HG02852 (cell line): ENCODE measurements at regions not wholly inside any gene's neighbourhood (a gene's known extent, or its start where the extent isn't known, plus 50 kb on each side); places are given as distances from the start of the nearest gene placed in this dataset.
"Not testable (repeated sequence)": the region's sequence is repeated elsewhere in the genome, so short reads cannot be mapped to it uniquely, and the experiment has no call there.

Experiments
- ATAC-seq: cut with Tn5 transposase; IDR thresholded peaks from one replicate; pipeline ENCODE4 v1.9.1; 2021; ENCODE audit warnings: mild to moderate bottlenecking, moderate library complexity; ENCODE audit not compliant: unreplicated experiment

- no peak for ATAC-seq
Measured at GRCh38 chr7:108627476-108628051, 57.9 kb downstream of the DNAJB9 start.

DNA sequence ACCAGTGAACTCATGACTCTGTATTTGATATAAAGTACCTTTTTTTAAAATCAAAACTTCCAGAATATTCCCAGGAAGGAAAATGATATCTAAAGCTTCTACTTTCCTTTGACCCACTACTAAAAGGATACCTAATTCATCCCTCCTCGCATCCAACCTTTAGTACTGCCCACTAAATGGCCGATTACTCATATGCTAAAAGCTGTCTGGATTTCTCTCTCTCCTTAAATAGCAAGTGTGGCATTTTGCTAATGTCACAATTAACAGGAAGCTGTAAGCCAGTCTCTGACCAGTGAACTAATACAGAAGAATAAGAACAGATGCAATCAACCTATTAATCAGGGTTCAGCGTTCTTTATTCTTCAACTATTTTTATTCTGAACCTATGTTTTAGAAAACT is 59.0 kb downstream of the DNAJB9 start:
- no peak for ATAC-seq

DNA sequence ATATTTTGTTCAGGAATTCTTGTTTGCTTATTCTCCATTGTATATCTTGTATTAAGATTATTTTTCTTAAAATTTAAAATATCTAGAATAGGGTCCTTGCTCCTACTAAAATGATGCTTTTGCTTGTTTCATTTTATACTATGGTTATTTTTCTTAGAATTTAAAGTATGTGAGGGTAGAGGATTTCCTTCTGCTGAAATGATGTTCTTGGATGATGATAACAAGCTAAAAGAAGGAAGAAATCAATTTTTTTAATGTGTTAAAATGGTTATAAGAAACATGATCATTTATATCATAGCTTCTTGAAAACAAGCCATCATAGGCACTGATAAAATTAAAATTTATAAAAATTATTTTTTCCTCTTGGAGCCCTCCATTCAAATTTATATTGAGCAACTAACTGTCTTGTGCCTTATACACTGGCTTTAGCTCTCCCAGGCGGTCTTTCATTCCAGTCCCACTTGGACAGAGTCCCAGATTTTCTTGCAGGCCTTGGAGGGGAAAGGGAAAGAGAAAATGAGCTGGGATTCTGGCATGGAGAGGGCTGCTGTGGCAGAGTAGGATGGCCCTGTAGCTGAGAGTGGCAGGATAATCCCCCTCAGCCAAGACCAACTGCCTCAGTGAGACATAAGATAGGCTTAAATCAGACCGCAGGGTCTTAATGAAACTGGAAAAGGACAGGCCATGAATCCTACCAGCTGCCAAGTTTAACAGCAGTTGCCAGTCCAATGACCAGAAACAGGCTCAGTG is 60.2 kb downstream of the DNAJB9 start:
- no peak for ATAC-seq

DNA sequence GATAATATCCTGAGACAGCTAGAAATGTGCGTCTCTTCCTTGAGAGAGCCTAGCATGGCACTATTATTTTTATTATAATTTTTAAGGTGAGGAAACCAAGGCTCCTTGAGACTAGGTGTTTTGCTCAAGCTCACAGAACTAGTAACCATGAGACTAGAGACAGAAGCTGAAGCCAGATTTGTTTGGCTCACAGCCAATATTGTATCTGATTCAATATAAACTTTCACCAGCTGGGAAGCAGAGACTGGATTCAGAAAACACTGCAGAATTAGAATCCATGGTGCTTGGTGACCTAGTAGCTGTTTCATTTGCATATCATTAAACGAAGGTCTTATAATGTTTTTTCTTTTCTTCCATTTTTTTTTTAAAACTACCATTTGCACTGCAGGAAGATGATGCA is 64.4 kb downstream of the DNAJB9 start:
- no peak for ATAC-seq

DNA sequence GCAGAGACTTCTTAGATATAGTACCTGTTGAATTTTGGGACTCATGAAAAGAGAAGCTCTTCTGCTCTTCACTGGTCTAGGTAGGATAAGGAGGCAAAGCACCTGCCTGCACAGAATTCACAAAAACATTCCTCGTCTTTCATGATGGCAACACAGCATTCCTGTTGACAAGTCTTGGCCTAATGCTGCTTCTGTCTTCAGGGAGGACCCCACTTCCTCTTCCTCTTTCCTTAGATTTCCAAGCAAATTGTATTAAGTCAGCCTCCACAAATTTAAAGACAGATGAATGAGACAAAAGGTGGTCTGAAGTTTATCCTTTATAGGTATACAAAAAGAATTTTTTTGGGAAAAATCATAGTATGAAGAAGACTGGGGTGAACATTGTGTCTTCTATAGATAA is 64.9 kb downstream of the DNAJB9 start:
- no peak for ATAC-seq

DNA sequence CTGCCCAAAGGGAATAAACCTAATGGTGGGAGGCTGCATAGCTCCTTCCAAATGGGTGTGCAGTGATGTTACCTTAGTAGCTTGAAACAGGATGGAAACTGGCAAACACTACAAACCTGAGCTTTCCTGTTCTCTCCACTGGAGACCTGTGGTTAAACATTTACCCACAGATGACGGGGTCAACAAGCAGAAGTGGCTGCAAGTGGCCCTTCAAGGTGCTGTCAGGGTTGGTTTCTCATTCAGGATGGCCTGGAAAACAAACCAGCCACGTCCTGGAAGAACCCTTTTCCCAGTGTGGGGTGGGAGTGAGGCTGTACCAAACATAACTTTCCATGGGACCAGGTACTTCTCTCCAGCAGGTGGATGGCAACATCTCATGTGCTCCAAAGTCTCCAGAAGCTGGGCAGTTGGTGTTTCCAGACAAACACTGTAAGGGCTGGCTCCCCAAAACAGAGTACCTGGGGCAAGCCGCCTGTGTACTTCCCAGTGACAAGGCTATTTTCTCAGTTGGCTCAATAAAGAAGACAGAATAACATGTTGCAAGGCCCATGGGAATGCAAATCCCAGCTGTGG is 67.5 kb downstream of the DNAJB9 start:
- no peak for ATAC-seq

- no peak for ATAC-seq
Measured at GRCh38 chr7:108642126-108642525, 72.5 kb downstream of the DNAJB9 start.

- no peak for ATAC-seq
Measured at GRCh38 chr7:108643136-108643535, 73.5 kb downstream of the DNAJB9 start.

GRCh38 chr7:108648989-108649388 is 79.3 kb downstream of the DNAJB9 start:
- no peak for ATAC-seq

GRCh38 chr7:108650467-108650866 is 80.8 kb downstream of the DNAJB9 start:
- no peak for ATAC-seq

DNA sequence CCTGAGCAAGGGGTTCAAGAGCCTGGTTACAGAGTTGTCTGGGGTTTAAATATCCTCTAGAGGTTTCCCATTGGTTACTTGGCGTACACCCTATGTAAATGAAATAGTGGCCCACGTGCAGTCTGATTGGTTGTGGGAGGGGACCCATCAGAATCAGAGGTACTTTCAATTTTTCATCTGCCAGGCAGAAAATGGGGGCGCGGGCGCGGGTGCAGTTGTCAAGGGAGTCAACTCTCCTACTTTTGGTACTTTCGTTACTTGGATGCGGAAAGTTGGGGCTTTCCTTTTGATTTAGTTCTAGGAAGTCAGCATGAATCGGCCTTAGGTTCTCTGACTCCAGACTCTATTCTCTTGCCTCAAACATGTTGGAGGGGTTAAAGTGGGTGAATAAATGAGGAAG is 83.2 kb downstream of the DNAJB9 start:
- ATAC-seq: no peak

DNA sequence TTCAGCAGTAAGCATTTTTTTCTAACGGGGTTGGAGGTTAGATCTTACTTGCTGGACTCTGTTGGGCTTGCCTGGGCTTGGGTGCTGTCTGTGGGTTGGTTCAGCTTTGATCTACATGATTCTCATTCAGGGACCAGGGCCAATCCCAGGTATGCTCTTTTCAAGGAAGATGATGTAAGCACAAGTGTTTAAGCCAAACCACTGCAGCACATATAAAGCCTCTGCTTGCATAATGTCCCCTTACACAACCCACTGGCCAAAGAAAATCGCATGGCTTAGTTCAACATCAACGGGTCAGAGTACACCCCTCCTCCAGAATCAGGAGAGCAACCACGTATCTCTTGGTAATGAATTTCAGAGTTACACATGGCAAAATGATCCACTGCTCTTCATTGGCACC is 83.9 kb downstream of the DNAJB9 start:
- ATAC-seq: no peak

DNA sequence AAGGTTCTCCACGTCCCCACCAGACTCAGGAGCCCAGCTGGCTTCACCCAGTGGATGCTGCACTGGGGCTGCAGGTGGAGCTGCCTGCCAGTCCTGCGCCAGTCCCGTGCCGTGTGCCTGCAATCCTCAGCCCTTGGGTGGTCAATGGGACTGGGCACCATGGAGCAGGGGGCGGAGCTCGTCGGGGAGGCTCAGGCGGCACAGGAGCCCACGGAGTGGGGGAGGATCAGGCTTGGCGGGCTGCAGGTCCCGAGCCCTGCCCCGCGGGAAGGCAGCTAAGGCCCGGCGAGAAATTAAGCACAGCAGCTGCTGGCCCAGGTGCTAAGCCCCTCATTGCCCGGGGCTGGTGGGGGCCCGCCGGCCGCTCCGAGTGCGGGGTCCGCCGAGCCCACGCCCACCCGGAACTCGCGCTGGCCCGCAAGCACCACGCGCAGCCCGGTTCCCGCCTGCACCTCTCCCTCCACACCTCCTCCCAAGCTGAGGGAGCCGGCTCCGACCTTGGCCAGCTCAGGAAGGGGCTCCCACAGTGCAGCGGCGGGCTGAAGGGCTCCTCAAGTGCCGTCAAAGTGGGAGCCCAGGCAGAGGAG is 87.6 kb downstream of the DNAJB9 start:
- not testable (repeated sequence) for ATAC-seq

DNA sequence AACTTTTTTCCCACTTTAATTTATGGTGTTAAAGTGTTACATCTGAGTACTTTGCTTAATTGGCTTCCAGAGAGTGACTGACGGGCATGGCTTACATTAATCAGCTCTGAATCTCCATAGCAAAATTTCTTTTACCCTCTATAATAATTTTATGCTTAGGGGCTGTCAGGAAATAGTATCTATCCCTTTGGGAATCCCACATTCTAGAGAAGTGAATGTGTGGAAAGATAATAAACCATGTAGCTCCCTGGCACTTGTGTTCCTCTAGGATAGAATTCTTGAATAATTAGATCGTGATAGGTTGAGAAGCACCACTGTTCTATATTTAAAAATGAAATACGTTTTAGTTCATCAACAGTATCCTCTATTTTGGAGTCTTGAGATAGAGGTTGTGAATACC is 89.6 kb downstream of the DNAJB9 start:
- no peak for ATAC-seq

DNA sequence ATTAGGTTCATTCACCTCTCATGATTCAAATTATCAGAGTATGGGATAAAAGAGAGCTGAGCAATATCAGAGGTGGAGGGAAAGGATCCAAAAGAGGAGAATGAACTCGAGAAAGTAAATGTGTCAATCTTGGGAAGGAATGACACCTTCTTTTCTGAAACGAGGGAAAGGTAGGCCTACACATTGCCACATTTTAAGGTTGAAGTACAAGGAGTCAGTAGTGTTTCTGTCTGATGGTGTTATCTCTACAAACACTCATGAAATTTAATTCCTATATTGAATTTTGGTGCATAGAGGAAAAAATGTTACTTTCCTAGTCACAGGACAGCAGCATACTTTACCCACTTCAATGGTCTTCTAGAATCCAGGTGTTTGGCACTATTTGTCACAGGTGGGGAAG is 90.2 kb downstream of the DNAJB9 start:
- no peak for ATAC-seq

DNA sequence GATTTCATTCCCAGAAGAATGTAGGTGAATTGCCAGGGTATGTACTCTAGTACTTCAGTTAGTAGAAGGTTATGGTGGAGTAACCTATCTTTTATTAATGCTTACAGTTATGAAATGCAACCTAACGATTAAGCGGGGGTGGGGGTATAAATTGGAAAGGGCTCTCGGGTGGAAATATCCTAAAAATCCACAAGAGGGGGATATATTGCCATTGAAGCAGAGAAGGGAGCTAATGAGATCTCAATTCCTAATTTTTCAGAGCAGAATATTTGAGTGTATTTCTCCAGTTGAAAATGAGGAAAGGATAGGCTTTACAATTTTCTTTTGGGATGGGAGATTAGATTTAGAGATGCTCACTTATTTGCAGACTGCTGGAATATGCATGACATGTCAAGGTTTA is 90.8 kb downstream of the DNAJB9 start:
- ATAC-seq: no peak

GRCh38 chr7:108662783-108663362 is 93.2 kb downstream of the DNAJB9 start:
- no peak for ATAC-seq

- no peak for ATAC-seq
Measured at GRCh38 chr7:108663701-108664100, 94.0 kb downstream of the DNAJB9 start.

- ATAC-seq: no peak
Measured at GRCh38 chr7:108667216-108667615, 97.5 kb downstream of the DNAJB9 start.

- no peak for ATAC-seq
Measured at GRCh38 chr7:108669958-108670357, 100.3 kb downstream of the DNAJB9 start.

DNA sequence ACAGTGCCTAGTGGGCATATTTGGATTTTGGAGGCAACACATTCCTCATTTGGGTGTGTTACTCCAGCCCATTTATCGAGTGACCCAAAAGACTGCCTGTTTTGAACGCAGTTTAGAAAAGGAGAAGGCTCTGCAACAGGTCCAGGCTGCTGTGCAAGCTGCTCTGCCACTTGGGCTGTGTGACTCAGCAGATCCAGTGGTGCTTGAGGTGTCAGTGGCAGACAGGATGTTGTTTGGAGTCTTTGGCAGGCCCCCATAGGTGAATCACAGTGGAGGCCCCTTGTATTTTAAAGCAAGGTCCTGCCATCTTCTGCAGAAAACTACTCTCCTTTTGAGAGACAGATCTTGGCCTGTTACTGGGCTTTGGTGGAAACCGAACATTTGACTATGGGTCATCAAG is 104.0 kb downstream of the DNAJB9 start:
- ATAC-seq: not testable (repeated sequence)

- no peak for ATAC-seq
Measured at GRCh38 chr7:108684629-108685028, 115.0 kb downstream of the DNAJB9 start.
